PC-3 (cell line): ENCODE measurements at regions not wholly inside any gene's neighbourhood (a gene's known extent, or its start where the extent isn't known, plus 50 kb on each side); places are given as distances from the start of the nearest gene placed in this dataset.
"Not testable (repeated sequence)": the region's sequence is repeated elsewhere in the genome, so short reads cannot be mapped to it uniquely, and the experiment has no call there.

Experiments used
- ATAC-seq: fragments of 200-7000 bp; cut with Tn5 transposase; 2 replicates; pipeline ENCODE4 v1.9.1; 2020; ENCODE audit warnings: mild to moderate bottlenecking, moderate library complexity
- BruUV-seq: library from RNA; stranded (reverse); fragments of 400-500 nt; replicated peaks from 2 replicates; lab custom pipeline; 2021; lab: Mats Ljungman, UMichigan
- CTCF ChIA-PET: fragments of 300-600 bp; sonication (Branson Sonifier 250); formaldehyde crosslinking; loops from one replicate; lab custom pipeline; 2022; ENCODE audit warnings: antibody characterized with exemption; lab: Charles Lee
- POLR2A ChIA-PET: fragments of 300-600 bp; sonication (Branson Sonifier 250); formaldehyde crosslinking; loops from one replicate; lab custom pipeline; 2022; ENCODE audit warnings: antibody characterized with exemption; ENCODE audit not compliant: unreplicated experiment; lab: Charles Lee
- DNase-seq: peaks from one replicate; pipeline ENCODE4 v3.0.0-alpha.2; 2015
- H2AFZ ChIP-seq: fragments of 300-600 bp; sonication (generic); 2 replicates; pipeline ENCODE4 v1.6.0; 2016; ENCODE audit warnings: antibody characterized with exemption, low read length
- H3F3A ChIP-seq: fragments of 300-600 bp; sonication (generic); one replicate; pipeline ENCODE4 v1.6.0; 2017; ENCODE audit warnings: antibody characterized with exemption, low read length, control low read depth, mild to moderate bottlenecking; ENCODE audit not compliant: unreplicated experiment
- H3K27ac ChIP-seq: fragments of 300-600 bp; sonication (generic); 2 replicates; pipeline ENCODE4 v1.5.1; 2016; ENCODE audit warnings: mild to moderate bottlenecking, low read length
- H3K27me3 ChIP-seq: fragments of 300-600 bp; sonication (generic); 2 replicates; pipeline ENCODE4 v1.6.1; 2016; ENCODE audit warnings: low read length, mixed read lengths
- H3K36me3 ChIP-seq: fragments of 300-600 bp; sonication (generic); 2 replicates; pipeline ENCODE4 v1.6.1; 2016; ENCODE audit warnings: low read depth, mixed run types, low read length, mixed read lengths
- H3K4me1 ChIP-seq: fragments of 300-600 bp; sonication (generic); 2 replicates; pipeline ENCODE4 v1.5.1; 2016; ENCODE audit warnings: low read length; ENCODE audit not compliant: insufficient read depth
- H3K4me2 ChIP-seq: fragments of 300-600 bp; sonication (generic); 2 replicates; pipeline ENCODE4 v1.6.0; 2016; ENCODE audit warnings: low read length
- H3K4me3 ChIP-seq: fragments of 300-600 bp; sonication (generic); 2 replicates; pipeline ENCODE4 v1.5.1; 2016; ENCODE audit warnings: mild to moderate bottlenecking, low read length, mixed read lengths
- H3K79me2 ChIP-seq: fragments of 300-600 bp; sonication (generic); 2 replicates; pipeline ENCODE4 v1.6.1; 2017; ENCODE audit warnings: low read length, mixed read lengths
- H3K9ac ChIP-seq: fragments of 300-600 bp; sonication (generic); 2 replicates; pipeline ENCODE4 v1.6.0; 2016; ENCODE audit warnings: mild to moderate bottlenecking, low read length
- H3K9me2 ChIP-seq: fragments of 300-600 bp; sonication (generic); replicated peaks from 2 replicates; pipeline ENCODE4 v1.6.1; 2016; ENCODE audit warnings: mixed run types, low read length, mixed read lengths
- H3K9me3 ChIP-seq: fragments of 300-600 bp; sonication (generic); 2 replicates; pipeline ENCODE4 v1.6.1; 2016; ENCODE audit warnings: low read length, mixed read lengths
- H4K20me1 ChIP-seq: fragments of 300-600 bp; sonication (generic); 2 replicates; pipeline ENCODE4 v1.6.1; 2016; ENCODE audit warnings: low read length, mixed read lengths
- EZH2 ChIP-seq: fragments of 300-600 bp; sonication (generic); IDR thresholded peaks from one replicate; pipeline ENCODE4 v1.6.1; 2017; ENCODE audit warnings: antibody characterized with exemption, mild to moderate bottlenecking, low read length; ENCODE audit not compliant: unreplicated experiment
- EZH2phosphoT487 ChIP-seq: fragments of 300-600 bp; sonication (generic); IDR thresholded peaks from 2 replicates; pipeline ENCODE4 v1.6.1; 2018; ENCODE audit warnings: mild to moderate bottlenecking, antibody characterized with exemption, low read length, borderline replicate concordance
- intact Hi-C: fragments of 100-400 bp; cut with micrococcal nuclease; formaldehyde crosslinking; loops from 2 replicates; pipeline ENCODE4 v1.9.0; 2023
- TF ChIP-seq, protein P1 (sequence below): fragments of 300-600 bp; sonication (generic); conservative IDR thresholded peaks from 2 replicates; pipeline ENCODE4 v1.5.1; 2017; ENCODE audit warnings: antibody characterized with exemption, low read depth, mild to moderate bottlenecking, low read length

DNA sequence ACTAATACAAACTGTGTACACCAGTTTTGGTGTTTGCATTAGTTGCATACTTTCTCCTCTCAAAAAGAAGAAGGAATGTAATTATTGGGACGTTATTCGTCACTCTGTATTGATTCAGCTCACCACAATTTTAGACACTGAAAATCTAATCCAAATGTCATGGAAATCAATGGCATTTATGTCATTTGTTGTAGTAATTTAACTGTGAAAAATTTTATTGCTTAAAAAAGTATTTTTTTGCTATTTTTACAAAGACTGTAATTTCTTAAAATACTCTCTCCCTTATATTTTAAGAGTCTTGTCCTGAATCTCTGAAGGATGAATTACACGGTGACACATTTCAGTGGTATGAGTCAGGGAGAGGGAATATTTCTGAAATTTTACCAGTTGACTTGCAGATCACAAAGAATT lies 2117.6 kb downstream of the PCDH9 start:
- H4K20me1 ChIP-seq: no peaks in the 10 kb centered on the region
- H2AFZ ChIP-seq: no peak overlapping the region
- TF ChIP-seq EZH2 (no peak), EZH2phosphoT487 (no peak)
- TF ChIP-seq, protein P1, sequence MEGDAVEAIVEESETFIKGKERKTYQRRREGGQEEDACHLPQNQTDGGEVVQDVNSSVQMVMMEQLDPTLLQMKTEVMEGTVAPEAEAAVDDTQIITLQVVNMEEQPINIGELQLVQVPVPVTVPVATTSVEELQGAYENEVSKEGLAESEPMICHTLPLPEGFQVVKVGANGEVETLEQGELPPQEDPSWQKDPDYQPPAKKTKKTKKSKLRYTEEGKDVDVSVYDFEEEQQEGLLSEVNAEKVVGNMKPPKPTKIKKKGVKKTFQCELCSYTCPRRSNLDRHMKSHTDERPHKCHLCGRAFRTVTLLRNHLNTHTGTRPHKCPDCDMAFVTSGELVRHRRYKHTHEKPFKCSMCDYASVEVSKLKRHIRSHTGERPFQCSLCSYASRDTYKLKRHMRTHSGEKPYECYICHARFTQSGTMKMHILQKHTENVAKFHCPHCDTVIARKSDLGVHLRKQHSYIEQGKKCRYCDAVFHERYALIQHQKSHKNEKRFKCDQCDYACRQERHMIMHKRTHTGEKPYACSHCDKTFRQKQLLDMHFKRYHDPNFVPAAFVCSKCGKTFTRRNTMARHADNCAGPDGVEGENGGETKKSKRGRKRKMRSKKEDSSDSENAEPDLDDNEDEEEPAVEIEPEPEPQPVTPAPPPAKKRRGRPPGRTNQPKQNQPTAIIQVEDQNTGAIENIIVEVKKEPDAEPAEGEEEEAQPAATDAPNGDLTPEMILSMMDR: no peak
- H3K36me3 ChIP-seq: no peaks in the 10 kb centered on the region
- no peaks in the 10 kb centered on the region for H3K9me2 ChIP-seq
- H3K4me1 ChIP-seq: 0 out of 2 replicates have a peak, but pooled peaks cover 3% of the 10 kb centered on the region
- H3K9ac ChIP-seq: no peak overlapping the region
- H3K79me2 ChIP-seq: no peaks in the 10 kb centered on the region
- no peaks in the 10 kb centered on the region for H3K9me3 ChIP-seq
- intact Hi-C loops: no loop called here
- no TSS peak for BruUV-seq
- no peaks in the 10 kb centered on the region for H3F3A ChIP-seq
- ATAC-seq: peak; percentile 89
- H3K4me3 ChIP-seq: peak overlapping the region; percentile 15; the same call in 1 of the 2 replicates
- no peaks in the 10 kb centered on the region for H3K27me3 ChIP-seq
- ChIA-PET CTCF (no interaction called here), POLR2A (interaction anchor here (0.5 to 0.7 kb wide), 2 partner anchors 35 to 210 kb away, joined by 3 read pairs; no protein-coding TSS in a partner anchor)
- H3K27ac ChIP-seq: peak overlapping the region; percentile 21; the same call in 1 of the 2 replicates
- H3K4me2 ChIP-seq: peak overlapping the region; percentile 25
- peak; percentile 63 for DNase-seq

DNA sequence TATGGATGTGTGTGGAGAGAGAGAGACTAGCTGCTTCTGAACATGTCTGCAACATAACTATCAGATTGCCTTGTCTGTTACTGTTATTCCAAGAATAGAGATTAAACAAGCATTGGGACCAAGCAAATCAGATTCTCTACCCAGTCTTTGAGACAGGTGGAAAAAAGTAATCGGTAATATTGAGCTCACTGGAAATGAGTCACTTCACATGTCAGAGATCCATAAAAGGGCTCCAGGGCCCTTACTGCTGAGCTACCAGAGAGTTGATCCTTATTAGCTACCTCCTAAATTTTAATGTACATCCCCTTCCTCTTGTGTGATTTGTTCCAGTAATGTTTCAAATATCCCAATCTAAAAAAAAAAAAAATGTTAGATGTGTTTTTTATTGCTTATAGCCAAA lies 2118.0 kb downstream of the PCDH9 start:
- no peaks in the 10 kb centered on the region for H3K79me2 ChIP-seq
- no peak overlapping the region for H3K9ac ChIP-seq
- peak; percentile 36 for DNase-seq
- no peaks in the 10 kb centered on the region for H3K9me3 ChIP-seq
- TF ChIP-seq, protein P1: no peak
- TF ChIP-seq EZH2phosphoT487: no peak
- no TSS peak for BruUV-seq
- 0 out of 2 replicates have a peak, but pooled peaks cover 3% of the 10 kb centered on the region for H3K4me1 ChIP-seq
- intact Hi-C loops: no loop called here
- H3K4me3 ChIP-seq: no peak overlapping the region
- H3K36me3 ChIP-seq: no peaks in the 10 kb centered on the region
- H4K20me1 ChIP-seq: no peaks in the 10 kb centered on the region
- no peaks in the 10 kb centered on the region for H3K9me2 ChIP-seq
- no peaks in the 10 kb centered on the region for H3K27me3 ChIP-seq
- peak overlapping the region; percentile 21; the same call in 1 of the 2 replicates for H3K27ac ChIP-seq
- no peaks in the 10 kb centered on the region for H3F3A ChIP-seq
- ChIA-PET CTCF (interaction anchor here (0.6 kb wide), 1 partner anchor 181 kb away, joined by 5 read pairs; no protein-coding TSS in a partner anchor), POLR2A (interaction anchor here (0.5 to 0.7 kb wide), 2 partner anchors 34 to 210 kb away, joined by 3 read pairs; no protein-coding TSS in a partner anchor)
- no peak overlapping the region for H2AFZ ChIP-seq
- peak; percentile 71 for ATAC-seq
- H3K4me2 ChIP-seq: peak overlapping the region; percentile 25

DNA sequence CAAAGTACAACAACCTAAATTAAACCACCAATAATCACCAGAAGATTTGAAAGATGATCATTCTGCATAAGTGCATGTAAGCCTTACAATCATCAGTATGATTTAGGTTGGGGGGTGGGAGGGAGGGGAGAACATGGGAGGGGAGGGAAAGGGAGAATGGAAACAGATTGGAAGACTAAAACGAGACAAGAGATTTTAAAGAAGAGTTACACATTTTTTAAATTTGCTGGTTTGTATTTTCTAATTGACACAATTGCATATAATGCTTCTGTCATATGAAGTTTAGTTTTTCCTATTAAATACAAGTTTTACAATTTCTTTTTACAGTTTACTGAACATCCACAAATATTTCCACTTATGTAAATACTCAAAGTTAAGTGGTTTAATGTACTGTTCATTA lies 2118.9 kb downstream of the PCDH9 start:
- no TSS peak for BruUV-seq
- no peak for ATAC-seq
- POLR2A ChIA-PET: no interaction called here
- no peak overlapping the region for H3K9ac ChIP-seq
- intact Hi-C loops: no loop called here
- H3K9me3 ChIP-seq: no peaks in the 10 kb centered on the region
- H3K27ac ChIP-seq: no peak overlapping the region
- H3K36me3 ChIP-seq: no peaks in the 10 kb centered on the region
- H3K27me3 ChIP-seq: no peaks in the 10 kb centered on the region
- H3K4me2 ChIP-seq: no peak overlapping the region
- DNase-seq: no peak
- H2AFZ ChIP-seq: no peak overlapping the region
- H3K9me2 ChIP-seq: no peaks in the 10 kb centered on the region
- CTCF ChIA-PET: interaction anchor here (0.6 kb wide), 1 partner anchor 180 kb away, joined by 5 read pairs; no protein-coding TSS in a partner anchor
- H3K79me2 ChIP-seq: no peaks in the 10 kb centered on the region
- H4K20me1 ChIP-seq: no peaks in the 10 kb centered on the region
- TF ChIP-seq EZH2phosphoT487 (no peak), EZH2 (no peak)
- TF ChIP-seq, protein P1: no peak
- no peaks in the 10 kb centered on the region for H3F3A ChIP-seq
- H3K4me3 ChIP-seq: no peak overlapping the region
- 0 out of 2 replicates have a peak, but pooled peaks cover 3% of the 10 kb centered on the region for H3K4me1 ChIP-seq

DNA sequence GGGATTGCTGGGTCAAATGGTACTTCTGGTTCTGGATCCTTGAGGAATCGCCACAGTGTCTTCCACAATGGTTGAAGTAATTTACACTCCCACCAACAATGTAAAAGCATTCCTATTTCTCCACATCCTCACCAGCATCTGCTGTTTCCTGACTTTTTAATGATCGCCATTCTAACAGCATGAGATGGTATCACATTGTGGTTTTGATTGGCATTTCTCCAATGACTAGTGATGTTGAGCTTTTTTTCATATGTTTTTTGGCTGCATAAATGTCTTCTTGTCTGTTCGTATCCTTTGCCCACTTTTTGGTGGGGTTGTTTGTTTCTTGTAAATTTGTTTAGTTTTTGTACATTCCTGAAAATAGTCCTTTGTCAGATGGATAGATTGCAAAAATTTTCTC lies 2125.7 kb downstream of the PCDH9 start:
- intact Hi-C loops, H3F3A ChIP-seq, H3K9me2 ChIP-seq, H3K9me3 ChIP-seq, H3K27me3 ChIP-seq, H3K4me2 ChIP-seq, H3K9ac ChIP-seq, H3K4me3 ChIP-seq, H3K27ac ChIP-seq, H3K79me2 ChIP-seq, H4K20me1 ChIP-seq, H3K36me3 ChIP-seq, ATAC-seq, BruUV-seq, CTCF ChIA-PET, POLR2A ChIA-PET, H2AFZ ChIP-seq, H3K4me1 ChIP-seq: not testable (repeated sequence)
- DNase-seq: peak; percentile 3
